RWPE2 (cell line): ENCODE measurements at regions not wholly inside any gene's neighbourhood (a gene's known extent, or its start where the extent isn't known, plus 50 kb on each side); places are given as distances from the start of the nearest gene placed in this dataset.
A peak's percentile ranks its signal among the peaks of the same experiment; 100 is the strongest.

Source experiments
- ATAC-seq: fragments of 200-7000 bp; cut with Tn5 transposase; 3 replicates; pipeline ENCODE4 v1.9.1; 2021; ENCODE audit warnings: low read depth
- DNase-seq: peaks from one replicate; pipeline ENCODE4 v3.0.0-alpha.2; 2020; ENCODE audit warnings: low spot score
- H3K27ac ChIP-seq: fragments of 450-650 bp; 2 replicates; pipeline ENCODE4 v1.5.1; 2017; ENCODE audit warnings: mild to moderate bottlenecking; ENCODE audit not compliant: poor library complexity, severe bottlenecking
- H3K27me3 ChIP-seq: fragments of 250-450 bp; sonication (Bioruptor Pico); 2 replicates; pipeline ENCODE4 v1.5.1; 2021; ENCODE audit warnings: mild to moderate bottlenecking, moderate library complexity; ENCODE audit not compliant: insufficient read depth, poor library complexity, severe bottlenecking
- H3K36me3 ChIP-seq: fragments of 250-450 bp; sonication (Bioruptor Pico); 2 replicates; pipeline ENCODE4 v1.5.1; 2020; ENCODE audit warnings: low read depth, mild to moderate bottlenecking, moderate library complexity
- H3K4me1 ChIP-seq: fragments of 250-450 bp; sonication (Bioruptor Pico); 2 replicates; pipeline ENCODE4 v1.5.1; 2021; ENCODE audit warnings: mild to moderate bottlenecking, moderate library complexity; ENCODE audit not compliant: insufficient read depth, poor library complexity, severe bottlenecking
- H3K4me3 ChIP-seq: fragments of 250-450 bp; sonication (Bioruptor Pico); 2 replicates; pipeline ENCODE4 v1.5.1; 2021; ENCODE audit warnings: mild to moderate bottlenecking, moderate library complexity; ENCODE audit not compliant: severe bottlenecking
- H3K9me3 ChIP-seq: fragments of 250-450 bp; sonication (Bioruptor Pico); 2 replicates; pipeline ENCODE4 v1.5.1; 2021; ENCODE audit warnings: mild to moderate bottlenecking, moderate library complexity; ENCODE audit not compliant: severe bottlenecking
- TF ChIP-seq, protein P1 (sequence below): fragments of 450-650 bp; IDR thresholded peaks from one replicate; pipeline ENCODE4 v1.5.1; 2017; ENCODE audit warnings: mild to moderate bottlenecking, moderate library complexity; ENCODE audit not compliant: poor library complexity, severe bottlenecking

DNA sequence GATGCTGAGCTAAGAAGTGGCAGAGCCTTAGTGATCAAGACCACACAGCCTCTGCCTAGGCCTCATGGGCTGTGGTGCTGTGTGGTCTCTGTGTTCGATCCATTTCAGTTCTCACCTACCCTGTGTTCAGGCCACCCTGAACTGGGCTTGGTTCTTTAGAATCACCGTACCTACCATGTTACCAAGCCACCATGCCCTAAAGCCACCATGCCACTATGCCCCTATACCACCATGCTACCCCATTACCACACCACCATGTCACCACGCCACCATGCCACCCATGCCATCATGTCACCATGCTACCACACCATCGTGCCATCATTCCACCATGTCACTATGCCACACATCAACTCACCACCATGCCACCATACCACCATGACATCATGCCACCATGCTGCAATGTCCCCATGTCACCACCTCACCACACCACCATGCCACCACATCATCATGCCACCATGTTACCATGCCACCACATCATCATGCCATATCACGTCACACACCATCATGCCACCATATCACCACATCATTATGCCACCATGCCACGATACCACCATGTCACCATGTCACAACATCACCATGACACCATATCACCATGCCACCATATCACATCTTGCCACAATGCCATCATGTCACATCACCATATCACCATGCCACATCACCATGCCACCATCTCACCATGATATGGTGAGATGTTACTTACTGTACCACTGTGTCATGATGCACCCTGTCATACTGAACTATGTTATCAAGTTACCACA, 191.0 kb upstream of the ARL4C start:
- ATAC-seq (no peak), DNase-seq (no peak)
- H3K36me3 ChIP-seq, result no peaks in the 10 kb centered on the region
- no peaks in the 10 kb centered on the region for H3K9me3 ChIP-seq
- H3K27ac ChIP-seq, result peak overlapping the region; percentile 92
- no peak overlapping the region for H3K4me3 ChIP-seq
- TF ChIP-seq, protein P1, sequence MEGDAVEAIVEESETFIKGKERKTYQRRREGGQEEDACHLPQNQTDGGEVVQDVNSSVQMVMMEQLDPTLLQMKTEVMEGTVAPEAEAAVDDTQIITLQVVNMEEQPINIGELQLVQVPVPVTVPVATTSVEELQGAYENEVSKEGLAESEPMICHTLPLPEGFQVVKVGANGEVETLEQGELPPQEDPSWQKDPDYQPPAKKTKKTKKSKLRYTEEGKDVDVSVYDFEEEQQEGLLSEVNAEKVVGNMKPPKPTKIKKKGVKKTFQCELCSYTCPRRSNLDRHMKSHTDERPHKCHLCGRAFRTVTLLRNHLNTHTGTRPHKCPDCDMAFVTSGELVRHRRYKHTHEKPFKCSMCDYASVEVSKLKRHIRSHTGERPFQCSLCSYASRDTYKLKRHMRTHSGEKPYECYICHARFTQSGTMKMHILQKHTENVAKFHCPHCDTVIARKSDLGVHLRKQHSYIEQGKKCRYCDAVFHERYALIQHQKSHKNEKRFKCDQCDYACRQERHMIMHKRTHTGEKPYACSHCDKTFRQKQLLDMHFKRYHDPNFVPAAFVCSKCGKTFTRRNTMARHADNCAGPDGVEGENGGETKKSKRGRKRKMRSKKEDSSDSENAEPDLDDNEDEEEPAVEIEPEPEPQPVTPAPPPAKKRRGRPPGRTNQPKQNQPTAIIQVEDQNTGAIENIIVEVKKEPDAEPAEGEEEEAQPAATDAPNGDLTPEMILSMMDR, result no peak
- peaks cover 45% of the 10 kb centered on the region for H3K4me1 ChIP-seq
- no peaks in the 10 kb centered on the region for H3K27me3 ChIP-seq

DNA sequence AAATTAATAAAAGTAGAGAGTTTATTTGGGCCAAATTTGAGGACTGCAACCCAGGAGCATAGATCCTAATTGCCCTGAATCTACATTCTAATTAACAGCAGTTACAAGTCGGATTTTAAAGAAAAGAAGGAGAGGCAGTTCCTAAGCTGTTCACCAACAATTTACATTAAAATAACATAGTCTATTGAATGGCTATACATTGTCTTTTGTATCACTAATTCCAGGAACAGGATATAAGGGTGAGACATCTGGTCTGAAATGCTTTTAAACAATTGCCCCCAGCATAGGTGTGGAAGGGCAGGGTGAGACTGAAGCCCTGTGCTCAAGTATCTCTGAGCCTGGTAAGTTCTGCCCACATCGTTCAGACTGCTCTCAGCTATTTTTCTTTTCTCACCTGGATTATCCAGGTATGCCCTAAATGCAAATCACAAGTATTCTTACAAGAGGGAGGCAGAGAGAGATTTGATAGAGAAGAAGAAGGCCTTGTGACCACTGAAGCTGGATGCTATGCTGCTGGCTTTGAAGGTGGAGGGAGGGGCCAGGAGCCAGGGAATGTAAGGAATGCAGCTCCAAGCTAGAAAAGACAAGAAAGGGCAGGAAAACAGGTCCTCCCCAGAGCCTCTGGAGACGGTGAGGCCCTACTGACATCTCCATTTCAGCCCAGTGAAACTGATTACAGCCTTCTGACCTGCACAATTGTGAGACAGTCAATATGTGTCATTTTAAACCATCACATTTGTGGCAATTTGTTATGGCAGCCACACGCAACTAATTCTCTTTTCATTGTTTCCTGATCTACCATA, 189.4 kb upstream of the ARL4C start:
- H3K4me1 ChIP-seq, result peaks cover 55% of the 10 kb centered on the region
- H3K9me3 ChIP-seq, result no peaks in the 10 kb centered on the region
- no peaks in the 10 kb centered on the region for H3K36me3 ChIP-seq
- no peak overlapping the region for H3K4me3 ChIP-seq
- H3K27ac ChIP-seq, result peak overlapping the region; percentile 92
- TF ChIP-seq, protein P1, result no peak
- DNase-seq, result peak; percentile 72
- ATAC-seq, result peak; percentile 90
- H3K27me3 ChIP-seq, result no peaks in the 10 kb centered on the region

DNA sequence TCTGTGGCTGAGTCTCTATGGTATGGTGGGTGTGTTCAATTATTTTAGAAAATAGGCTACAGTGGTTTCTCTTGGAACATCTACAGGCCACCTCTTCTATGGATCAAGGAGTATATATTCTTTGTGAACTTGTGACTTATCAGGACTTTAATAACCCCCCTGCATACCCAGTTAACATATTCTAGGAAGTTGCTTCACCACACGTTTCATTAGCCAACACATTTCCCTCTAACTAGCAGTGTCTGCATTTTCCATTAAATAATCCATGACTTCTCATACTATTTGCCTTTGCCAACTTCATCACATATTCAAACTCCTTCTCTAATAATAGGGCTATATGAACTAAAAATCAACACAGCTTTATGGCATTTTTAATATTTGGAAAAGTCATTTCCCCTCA, 187.6 kb upstream of the ARL4C start:
- TF ChIP-seq, protein P1, result no peak
- H3K4me3 ChIP-seq, result no peak overlapping the region
- peaks cover 50% of the 10 kb centered on the region for H3K4me1 ChIP-seq
- ATAC-seq, result no peak
- DNase-seq, result no peak
- H3K27ac ChIP-seq, result no peak overlapping the region
- no peaks in the 10 kb centered on the region for H3K36me3 ChIP-seq
- H3K9me3 ChIP-seq, result no peaks in the 10 kb centered on the region
- H3K27me3 ChIP-seq, result no peaks in the 10 kb centered on the region

DNA sequence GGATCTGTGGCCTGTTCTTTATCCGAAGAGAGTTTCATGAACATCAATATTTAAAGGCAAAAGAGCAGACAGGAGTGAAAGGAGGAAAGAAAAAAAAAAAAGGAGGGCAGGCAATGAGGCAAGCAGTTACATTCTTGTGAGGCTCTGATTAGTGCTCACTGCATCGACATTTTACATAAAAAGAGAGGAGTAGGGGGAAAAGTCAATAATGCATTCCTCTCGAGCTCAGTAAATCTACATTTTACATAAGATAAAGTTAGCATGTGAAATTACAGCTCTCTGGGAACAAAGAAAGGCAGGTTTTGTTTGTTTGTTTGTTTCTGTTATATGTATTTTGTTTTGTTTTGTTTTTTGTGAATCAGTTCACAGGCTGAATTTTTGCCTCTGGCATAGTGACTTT, 187.1 kb upstream of the ARL4C start:
- no peaks in the 10 kb centered on the region for H3K36me3 ChIP-seq
- peaks cover 55% of the 10 kb centered on the region for H3K4me1 ChIP-seq
- ATAC-seq (no peak), DNase-seq (no peak)
- no peaks in the 10 kb centered on the region for H3K9me3 ChIP-seq
- TF ChIP-seq, protein P1, result no peak
- H3K27me3 ChIP-seq, result no peaks in the 10 kb centered on the region
- H3K27ac ChIP-seq, result peak overlapping the region; percentile 35
- H3K4me3 ChIP-seq, result no peak overlapping the region
